Endothelial cell of umbilical vein (primary cell): ENCODE measurements at regions not wholly inside any gene's neighbourhood (a gene's known extent, or its start where the extent isn't known, plus 50 kb on each side); places are given as distances from the start of the nearest gene placed in this dataset.
"Not testable (repeated sequence)": the region's sequence is repeated elsewhere in the genome, so short reads cannot be mapped to it uniquely, and the experiment has no call there.

ENCODE experiments used
- BruUV-seq: library from RNA; stranded (reverse); fragments of 400-500 nt; replicated peaks from 2 replicates; lab custom pipeline; 2021; lab: Mats Ljungman, UMichigan
- CTCF ChIA-PET: fragments of 300-600, 350-600 bp; sonication (Branson Sonifier 250); formaldehyde crosslinking; loops from one replicate; lab custom pipeline; 2021; ENCODE audit warnings: antibody characterized with exemption, inconsistent platforms; lab: Charles Lee
- POLR2A ChIA-PET: fragments of 300-600, 350-600 bp; sonication (Branson Sonifier 250); formaldehyde crosslinking; loops from one replicate; lab custom pipeline; 2021; ENCODE audit warnings: antibody characterized with exemption, inconsistent platforms; lab: Charles Lee
- DNase-seq: peaks from one replicate; pipeline ENCODE4 v3.0.0-alpha.2; 2011; ENCODE audit warnings: low read depth, low spot score
- FAIRE-seq: peaks from 2 replicates; lab custom pipeline; 2011; peaks lifted over from hg19 to GRCh38; lab: Jason Lieb, UNC
- H2AFZ ChIP-seq: 2 replicates; pipeline ENCODE4 v1.6.0; 2012; ENCODE audit warnings: low read depth, low read length, control low read depth, inconsistent platforms
- H3K27ac ChIP-seq: 2 replicates; pipeline ENCODE4 v1.5.1; 2011; ENCODE audit warnings: low read depth, mild to moderate bottlenecking, control low read depth, low read length, moderate library complexity; ENCODE audit not compliant: insufficient read depth
- H3K27me3 ChIP-seq, 2 experiments: 2 replicates each; pipeline versions ENCODE4 v1.6.0 to v1.6.1; 2011; ENCODE audit warnings: low read length in 2 of 2, mixed read lengths in 1 of 2; ENCODE audit not compliant: control insufficient read depth in 2 of 2, insufficient read depth in 2 of 2
- H3K36me3 ChIP-seq, 2 experiments: 2 replicates in 1 of 2; 3 replicates in 1 of 2; pipeline ENCODE4 v1.5.1; 2011; ENCODE audit warnings: low read length in 2 of 2, mild to moderate bottlenecking in 1 of 2, moderate library complexity in 1 of 2; ENCODE audit not compliant: control insufficient read depth in 2 of 2, insufficient read depth in 2 of 2; ENCODE audit errors: extremely low read depth in 1 of 2
- H3K4me1 ChIP-seq: 3 replicates; pipeline ENCODE4 v1.5.1; 2011; ENCODE audit warnings: mild to moderate bottlenecking, low read length; ENCODE audit not compliant: control insufficient read depth, insufficient read depth; ENCODE audit errors: extremely low read depth
- H3K4me2 ChIP-seq: 2 replicates; pipeline ENCODE4 v1.6.1; 2011; ENCODE audit warnings: low read length, control low read depth, mixed read lengths; ENCODE audit not compliant: insufficient read depth
- H3K4me3 ChIP-seq, 3 experiments: fragments of 200-600 bp in 1 of 3; sonication (generic), shearing (Covaris generic) in 1 of 3; replicated peaks in 1 of 3; 2 replicates each; pipeline ENCODE4 v1.5.1; 2011 to 2016; ENCODE audit warnings: control low read depth in 3 of 3, low read length in 3 of 3, mild to moderate bottlenecking in 2 of 3, inconsistent platforms in 1 of 3, low read depth in 1 of 3, moderate library complexity in 1 of 3; ENCODE audit not compliant: insufficient read depth in 1 of 3
- H3K79me2 ChIP-seq: 2 replicates; pipeline ENCODE4 v1.6.0; 2012; ENCODE audit warnings: low read length, inconsistent platforms; ENCODE audit not compliant: control insufficient read depth, insufficient read depth
- H3K9ac ChIP-seq: replicated peaks from 2 replicates; pipeline ENCODE3; 2011; ENCODE audit warnings: low read length, control low read depth; ENCODE audit not compliant: insufficient read depth; ENCODE audit errors: extremely low read depth
- H3K9me1 ChIP-seq: replicated peaks from 3 replicates; pipeline ENCODE4 v1.6.0; 2011; ENCODE audit warnings: mild to moderate bottlenecking, low read length; ENCODE audit not compliant: control insufficient read depth, insufficient read depth; ENCODE audit errors: extremely low read depth
- H3K9me3 ChIP-seq: replicated peaks from 2 replicates; pipeline ENCODE4 v1.5.1; 2012; ENCODE audit warnings: low read length, inconsistent platforms; ENCODE audit not compliant: control insufficient read depth, insufficient read depth
- H4K20me1 ChIP-seq: replicated peaks from 2 replicates; pipeline ENCODE3; 2011; ENCODE audit warnings: mild to moderate bottlenecking, low read length; ENCODE audit not compliant: control insufficient read depth, insufficient read depth; ENCODE audit errors: extremely low read depth
- EZH2 ChIP-seq: IDR thresholded peaks from 2 replicates; pipeline ENCODE4 v1.6.1; 2012; ENCODE audit warnings: borderline replicate concordance, low read depth, mild to moderate bottlenecking, moderate library complexity, low read length, inconsistent platforms; ENCODE audit not compliant: severe bottlenecking
- FOS ChIP-seq: IDR thresholded peaks from 2 replicates; pipeline ENCODE4 v1.6.1; 2011; ENCODE audit warnings: mild to moderate bottlenecking, low read length, moderate library complexity, borderline replicate concordance; ENCODE audit not compliant: insufficient read depth
- GATA2 ChIP-seq: IDR thresholded peaks from 2 replicates; pipeline ENCODE4 v1.7.0; 2011; ENCODE audit warnings: low read depth, mild to moderate bottlenecking, moderate library complexity, mixed read lengths, low read length; ENCODE audit not compliant: insufficient read length, insufficient read depth
- JUN ChIP-seq: IDR thresholded peaks from 2 replicates; pipeline ENCODE4 v1.6.1; 2011; ENCODE audit warnings: borderline replicate concordance, low read depth; ENCODE audit not compliant: insufficient read length, insufficient read depth
- MYC ChIP-seq: IDR thresholded peaks from one replicate; pipeline ENCODE4 v1.6.1; 2011; ENCODE audit warnings: mild to moderate bottlenecking, low read depth, low read length
- POLR2A ChIP-seq: IDR thresholded peaks from 2 replicates; pipeline ENCODE4 v1.6.1; 2012; ENCODE audit warnings: low read depth, mild to moderate bottlenecking, control low read depth, low read length
- POLR2AphosphoS5 ChIP-seq: IDR thresholded peaks from 2 replicates; pipeline ENCODE4 v1.6.1; 2012; ENCODE audit warnings: low read depth, mild to moderate bottlenecking, control low read depth, low read length, moderate library complexity; ENCODE audit not compliant: insufficient read depth
- dilution Hi-C: fragments of 300-500 bp; cut with MboI; formaldehyde crosslinking; loops from one replicate; pipeline ENCODE4 v1.15.0; 2019; ENCODE audit warnings: low sequenced_read_pairs; ENCODE audit not compliant: extremely low pct_ligation_motif_present
- intact Hi-C: fragments of 100-400 bp; cut with micrococcal nuclease; formaldehyde crosslinking; loops from one replicate; pipeline ENCODE4 v1.10.0; 2022
- TF ChIP-seq, protein P1 (sequence below), 2 donors: IDR thresholded peaks; 1 replicate in 1 of 2; 2 replicates in 1 of 2; pipeline ENCODE4 v1.5.1; 2011; ENCODE audit warnings: low read length in 2 of 2, mild to moderate bottlenecking in 2 of 2, moderate library complexity in 2 of 2, control low read depth in 1 of 2, inconsistent platforms in 1 of 2, low read depth in 1 of 2; ENCODE audit not compliant: insufficient read depth in 1 of 2; ENCODE audit errors: extremely low read depth in 1 of 2
- TF ChIP-seq, protein P2 (sequence below): IDR thresholded peaks from 2 replicates; pipeline ENCODE4 v1.6.1; 2011; ENCODE audit not compliant: insufficient read depth, insufficient read length

DNA sequence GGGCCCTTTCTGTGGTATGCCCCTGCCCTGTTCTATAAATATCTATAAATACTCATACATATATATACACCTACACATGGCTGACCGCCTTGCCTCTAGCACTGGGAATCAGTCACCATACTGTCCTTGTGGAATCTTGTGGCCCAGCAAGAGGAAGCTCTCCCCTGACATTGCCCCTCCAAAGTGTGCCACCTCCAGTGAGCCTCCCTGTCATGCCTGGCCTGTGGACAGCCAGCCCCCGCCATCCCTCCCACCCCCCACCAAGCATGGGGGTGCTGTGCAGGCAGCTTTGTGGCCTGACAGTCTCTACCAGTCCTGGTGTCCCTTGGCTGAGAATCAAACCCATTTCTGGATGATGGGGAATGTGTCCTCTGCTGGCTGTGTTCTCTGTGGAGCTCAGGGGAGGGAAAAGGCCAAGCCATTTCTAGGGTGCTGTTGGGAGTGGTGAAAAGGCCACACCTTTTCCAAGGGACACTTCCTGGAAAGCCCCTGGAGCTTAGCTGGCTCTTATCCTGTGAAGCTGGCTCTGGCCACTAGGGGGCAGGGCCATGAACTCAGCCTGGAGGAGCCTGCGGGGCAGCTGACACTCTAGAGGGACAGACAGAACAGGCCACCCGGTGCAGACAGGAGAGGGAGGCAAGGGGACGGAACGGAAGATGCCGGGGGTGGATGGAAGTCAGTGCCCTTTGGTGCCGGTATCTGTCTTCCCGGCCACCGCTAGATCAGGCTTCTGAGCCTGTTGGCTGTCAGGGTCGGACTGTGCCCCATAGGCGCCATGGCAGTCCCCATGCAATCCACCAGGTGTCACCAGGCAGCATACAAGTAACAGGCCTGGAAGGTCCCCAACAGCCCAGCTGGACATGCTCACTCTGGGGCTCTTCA lies 167.2 kb downstream of the TBC1D2B start:
- H4K20me1 ChIP-seq, H3K27me3 ChIP-seq, H3K9ac ChIP-seq, POLR2A ChIA-PET, BruUV-seq, dilution Hi-C loops, H3K27ac ChIP-seq, H3K79me2 ChIP-seq, H3K9me3 ChIP-seq, H3K4me1 ChIP-seq, H3K36me3 ChIP-seq, H3K9me1 ChIP-seq: not testable (repeated sequence)
- CTCF ChIA-PET, result interaction anchor here (0.9 to 1.9 kb wide), 15 partner anchors 9 to 335 kb away, joined by 3 to 18 read pairs (median 4); no protein-coding TSS in a partner anchor
- Histone ChIP-seq H3K4me2 (peak overlapping the region; percentile 72), H3K4me3 (peak overlapping the region in 2 of 3 experiments; percentile 44 to 48), H2AFZ (peak overlapping the region; percentile 98)
- peak; percentile 90 for DNase-seq
- peak; percentile 98 for FAIRE-seq
- intact Hi-C loops, result loop anchor here (1.0 to 10.0 kb wide), 4 partner anchors 34 to 331 kb away; no protein-coding TSS in a partner anchor
- TF ChIP-seq, protein P1, sequence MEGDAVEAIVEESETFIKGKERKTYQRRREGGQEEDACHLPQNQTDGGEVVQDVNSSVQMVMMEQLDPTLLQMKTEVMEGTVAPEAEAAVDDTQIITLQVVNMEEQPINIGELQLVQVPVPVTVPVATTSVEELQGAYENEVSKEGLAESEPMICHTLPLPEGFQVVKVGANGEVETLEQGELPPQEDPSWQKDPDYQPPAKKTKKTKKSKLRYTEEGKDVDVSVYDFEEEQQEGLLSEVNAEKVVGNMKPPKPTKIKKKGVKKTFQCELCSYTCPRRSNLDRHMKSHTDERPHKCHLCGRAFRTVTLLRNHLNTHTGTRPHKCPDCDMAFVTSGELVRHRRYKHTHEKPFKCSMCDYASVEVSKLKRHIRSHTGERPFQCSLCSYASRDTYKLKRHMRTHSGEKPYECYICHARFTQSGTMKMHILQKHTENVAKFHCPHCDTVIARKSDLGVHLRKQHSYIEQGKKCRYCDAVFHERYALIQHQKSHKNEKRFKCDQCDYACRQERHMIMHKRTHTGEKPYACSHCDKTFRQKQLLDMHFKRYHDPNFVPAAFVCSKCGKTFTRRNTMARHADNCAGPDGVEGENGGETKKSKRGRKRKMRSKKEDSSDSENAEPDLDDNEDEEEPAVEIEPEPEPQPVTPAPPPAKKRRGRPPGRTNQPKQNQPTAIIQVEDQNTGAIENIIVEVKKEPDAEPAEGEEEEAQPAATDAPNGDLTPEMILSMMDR (IDR thresholded peaks at IDR 0.05; ENCODE audit: extremely low read depth in 1 of 2, insufficient read depth in 1 of 2, low read depth in 1 of 2, low read length in 2 of 2), result peak; percentile 60 to 76

DNA sequence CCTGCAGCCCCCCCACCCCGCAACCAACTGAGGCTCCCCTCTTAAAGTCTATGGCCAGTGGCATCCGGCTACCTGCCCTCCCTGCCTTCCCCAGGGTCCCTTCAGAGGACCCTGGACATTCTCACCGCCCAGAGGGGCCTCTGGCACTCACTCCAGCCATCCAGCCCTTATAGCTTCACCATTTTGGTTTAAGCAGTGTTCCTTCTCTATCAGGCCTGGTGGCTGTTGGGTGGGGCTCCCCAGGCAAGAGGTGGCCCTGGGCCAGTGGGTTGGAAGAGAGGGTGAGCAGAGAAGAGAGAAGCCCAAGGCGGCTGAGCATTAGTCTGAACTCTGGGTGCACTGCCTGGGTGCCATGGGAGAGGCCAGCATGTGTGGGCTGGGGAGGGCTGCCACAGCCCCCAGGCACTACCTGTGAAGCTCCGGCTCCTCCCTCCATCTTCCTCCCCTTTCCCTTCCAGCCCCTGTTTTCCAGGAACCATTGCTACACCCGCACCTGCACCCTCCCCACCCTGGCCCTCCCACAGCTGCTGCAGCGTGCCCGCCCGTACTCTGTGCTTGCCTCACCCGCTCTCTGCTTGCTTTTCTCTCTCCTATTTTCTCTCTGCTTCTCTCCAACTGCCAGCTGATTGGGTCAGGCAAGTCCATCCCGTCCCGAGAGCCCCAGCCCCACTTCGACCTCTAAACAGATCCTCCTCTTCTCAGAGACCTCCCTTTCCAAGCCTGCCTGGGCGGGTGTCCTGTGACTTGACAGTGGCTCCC lies 168.2 kb downstream of the TBC1D2B start:
- Histone ChIP-seq H3K27ac (no peak overlapping the region), H3K27me3 (peaks cover 2 to 6% of the 10 kb centered on the region in 2 experiments), H3K4me2 (no peak overlapping the region), H4K20me1 (no peaks in the 10 kb centered on the region), H3K9ac (no peak overlapping the region), H2AFZ (no peak overlapping the region), H3K4me3 (no peak overlapping the region), H3K9me1 (no peaks in the 10 kb centered on the region), H3K36me3 (no peaks in the 10 kb centered on the region), H3K9me3 (no peaks in the 10 kb centered on the region), H3K4me1 (no peaks in the 10 kb centered on the region), H3K79me2 (no peaks in the 10 kb centered on the region)
- dilution Hi-C loops (no loop called here), intact Hi-C loops (no loop called here)
- no peak for FAIRE-seq
- no peak for DNase-seq
- no peak for TF ChIP-seq POLR2AphosphoS5
- TF ChIP-seq, protein P2, sequence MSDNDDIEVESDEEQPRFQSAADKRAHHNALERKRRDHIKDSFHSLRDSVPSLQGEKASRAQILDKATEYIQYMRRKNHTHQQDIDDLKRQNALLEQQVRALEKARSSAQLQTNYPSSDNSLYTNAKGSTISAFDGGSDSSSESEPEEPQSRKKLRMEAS, result no peak
- no peak for TF ChIP-seq JUN
- no peak for TF ChIP-seq EZH2
- TF ChIP-seq MYC, result no peak
- TF ChIP-seq, protein P1 (IDR thresholded peaks at IDR 0.05; ENCODE audit: extremely low read depth in 1 of 2, insufficient read depth in 1 of 2, low read depth in 1 of 2, low read length in 2 of 2), result no peak
- TF ChIP-seq POLR2A, result no peak
- TF ChIP-seq FOS, result no peak
- TF ChIP-seq GATA2, result no peak
- no TSS peak for BruUV-seq
- POLR2A ChIA-PET, result no interaction called here
- CTCF ChIA-PET, result interaction anchor here (1.3 to 1.9 kb wide), 6 partner anchors 9 to 332 kb away, joined by 3 to 18 read pairs (median 7); no protein-coding TSS in a partner anchor
